ENCODE measurements at regions not wholly inside any gene's neighbourhood (a gene's known extent, or its start where the extent isn't known, plus 50 kb on each side); places are given as distances from the start of the nearest gene placed in this dataset.

GRCh38 chr3:157865352-157866000 is 240.7 kb downstream of the SHOX2 start:
- no peak overlapping the region for H2BK5ac ChIP-seq (ENCODE audit: insufficient read length, low read length)
- no peak overlapping the region for H3K4me2 ChIP-seq (ENCODE audit: insufficient read depth, insufficient read length, low read length)
- no peak overlapping the region for H3K56ac ChIP-seq (ENCODE audit: insufficient read length, low read depth, low read length)
- no peak overlapping the region for H4K8ac ChIP-seq (replicated peaks; ENCODE audit: insufficient read length, low read depth, low read length)
- H3K36me3 Mint-ChIP-seq (ENCODE audit: insufficient read depth in 1 of 3, low read depth in 3 of 3), result no peaks in the 10 kb centered on the region
- H3K79me1 ChIP-seq (ENCODE audit: insufficient read depth, low read depth, low read length, poor library complexity, severe bottlenecking), result no peaks in the 10 kb centered on the region
- no peaks in the 10 kb centered on the region for H4K20me1 ChIP-seq (ENCODE audit: control insufficient read depth, insufficient read depth, insufficient read length)
- no peak overlapping the region for H3K27ac Mint-ChIP-seq
- no peak overlapping the region for H2BK12ac ChIP-seq (ENCODE audit: insufficient read length, low read depth, low read length)
- no CpG with 5 or more reads among the region's 9 CpGs for WGBS (ENCODE audit: extremely low coverage, insufficient read length, low lambda C conversion rate)
- no peaks in the 10 kb centered on the region for H3K23me2 ChIP-seq (ENCODE audit: insufficient read length, low read depth, low read length, poor library complexity, severe bottlenecking)
- H3K4me1 ChIP-seq (ENCODE audit: insufficient read depth, low read length), result no peaks in the 10 kb centered on the region
- H3K23ac ChIP-seq (ENCODE audit: insufficient read length, low read depth, low read length), result no peak overlapping the region
- peak; percentile 95 for TF ChIP-seq CTCF (conservative IDR thresholded peaks at IDR 0.05)
- H3K27me3 Mint-ChIP-seq (ENCODE audit: low read depth), result no peaks in the 10 kb centered on the region
- H3K14ac ChIP-seq (ENCODE audit: insufficient read depth, low read length), result no peak overlapping the region
- no peak overlapping the region for H3K4ac ChIP-seq (ENCODE audit: low read depth, low read length)
- H2BK15ac ChIP-seq (ENCODE audit: low read depth, low read length), result no peak overlapping the region
- H2AK5ac ChIP-seq (ENCODE audit: insufficient read length, low read length), result no peak overlapping the region
- H3T11ph ChIP-seq (ENCODE audit: low read length), result no peak overlapping the region
- H3K27me3 ChIP-seq (ENCODE audit: insufficient read depth, low read length), result no peaks in the 10 kb centered on the region
- H3K4me1 Mint-ChIP-seq, result peaks cover 7% of the 10 kb centered on the region in 2 experiments; a peak in 3 of 4 replicates
- no peaks in the 10 kb centered on the region for H3K79me2 ChIP-seq (ENCODE audit: insufficient read depth, low read length)
- no peak overlapping the region for H3K27ac ChIP-seq (ENCODE audit: insufficient read length, low read depth, low read length)
- no peaks in the 10 kb centered on the region for H3K9me3 Mint-ChIP-seq
- H3K18ac ChIP-seq (ENCODE audit: insufficient read length, low read depth, low read length), result no peak overlapping the region
- no peak overlapping the region for H2BK120ac ChIP-seq (ENCODE audit: low read depth, low read length, poor library complexity, severe bottlenecking)
- H3K9me3 ChIP-seq (ENCODE audit: control insufficient read depth, low read depth, low read length), result no peaks in the 10 kb centered on the region
- H4K91ac ChIP-seq (ENCODE audit: insufficient read length, low read depth, low read length), result no peak overlapping the region
- no peak overlapping the region for H2AFZ ChIP-seq (ENCODE audit: low read length)
- H3K4me3 Mint-ChIP-seq, result no peak overlapping the region
- H2BK20ac ChIP-seq (ENCODE audit: low read depth, low read length, poor library complexity, severe bottlenecking), result no peak overlapping the region
- peak; percentile 80 for DNase-seq
- no peak overlapping the region for H4K5ac ChIP-seq (ENCODE audit: insufficient read length, low read depth, low read length)
- no peak overlapping the region for H3K9ac ChIP-seq (ENCODE audit: extremely low read depth, insufficient read length, low read length)

All from H9 (cell line).